ENCODE measurements at regions not wholly inside any gene's neighbourhood (a gene's known extent, or its start where the extent isn't known, plus 50 kb on each side); places are given as distances from the start of the nearest gene placed in this dataset.

DNA sequence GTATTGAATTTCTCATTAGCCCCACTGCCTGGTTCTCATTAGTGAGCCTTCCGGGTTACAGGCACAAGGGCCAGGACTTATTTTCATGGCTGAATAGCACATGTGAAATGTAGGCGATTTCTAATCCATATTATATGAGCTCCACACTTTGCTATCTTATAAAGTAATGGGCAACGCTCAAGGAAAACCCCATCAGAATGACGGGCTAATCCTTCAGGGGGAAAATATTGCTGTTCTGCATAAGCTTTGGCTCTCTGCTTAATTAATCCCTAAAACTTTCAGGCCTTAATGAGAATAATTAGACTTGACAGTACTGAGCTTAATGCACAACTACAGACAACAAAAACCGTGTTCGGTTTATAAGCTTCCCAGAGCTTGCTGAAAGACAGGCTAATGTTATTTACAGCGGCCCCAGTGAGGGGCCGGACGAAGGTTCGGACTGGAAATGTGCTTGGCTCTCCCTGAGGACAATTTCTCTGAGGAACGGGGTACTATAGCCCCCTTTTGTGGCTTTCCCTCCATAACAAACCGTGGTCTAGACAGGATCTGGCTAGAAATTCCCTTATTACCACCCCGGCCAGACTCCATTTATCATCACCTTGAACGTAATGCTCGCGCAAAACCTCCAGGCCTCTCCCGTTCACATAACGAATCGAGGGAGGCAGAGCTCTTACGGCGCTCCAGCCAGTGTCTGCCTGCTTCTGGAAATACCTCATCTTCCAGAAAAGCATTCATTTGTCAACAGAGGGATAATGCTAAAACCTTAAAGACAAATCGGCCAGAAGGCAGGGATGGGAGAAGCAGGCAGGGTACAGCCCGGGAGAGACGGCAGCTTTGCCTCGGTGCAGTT is 164.5 kb downstream of the CD83 start:
- Histone ChIP-seq H3K4me1 (peaks cover 10% of the 10 kb centered on the region), H3K27ac (replicated peaks) (no peak overlapping the region), H3K9me3 (replicated peaks) (peaks cover 12% of the 10 kb centered on the region), H3K27me3 (ENCODE audit: low read depth) (no peaks in the 10 kb centered on the region), H3K4me3 (no peak overlapping the region), H3K36me3 (no peaks in the 10 kb centered on the region)
- TF ChIP-seq, protein P1, sequence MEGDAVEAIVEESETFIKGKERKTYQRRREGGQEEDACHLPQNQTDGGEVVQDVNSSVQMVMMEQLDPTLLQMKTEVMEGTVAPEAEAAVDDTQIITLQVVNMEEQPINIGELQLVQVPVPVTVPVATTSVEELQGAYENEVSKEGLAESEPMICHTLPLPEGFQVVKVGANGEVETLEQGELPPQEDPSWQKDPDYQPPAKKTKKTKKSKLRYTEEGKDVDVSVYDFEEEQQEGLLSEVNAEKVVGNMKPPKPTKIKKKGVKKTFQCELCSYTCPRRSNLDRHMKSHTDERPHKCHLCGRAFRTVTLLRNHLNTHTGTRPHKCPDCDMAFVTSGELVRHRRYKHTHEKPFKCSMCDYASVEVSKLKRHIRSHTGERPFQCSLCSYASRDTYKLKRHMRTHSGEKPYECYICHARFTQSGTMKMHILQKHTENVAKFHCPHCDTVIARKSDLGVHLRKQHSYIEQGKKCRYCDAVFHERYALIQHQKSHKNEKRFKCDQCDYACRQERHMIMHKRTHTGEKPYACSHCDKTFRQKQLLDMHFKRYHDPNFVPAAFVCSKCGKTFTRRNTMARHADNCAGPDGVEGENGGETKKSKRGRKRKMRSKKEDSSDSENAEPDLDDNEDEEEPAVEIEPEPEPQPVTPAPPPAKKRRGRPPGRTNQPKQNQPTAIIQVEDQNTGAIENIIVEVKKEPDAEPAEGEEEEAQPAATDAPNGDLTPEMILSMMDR (IDR thresholded peaks at IDR 0.05; ENCODE audit: borderline replicate concordance), result no peak
- no peak for DNase-seq
- intact Hi-C loops (cut with micrococcal nuclease), result no loop called here

DNA sequence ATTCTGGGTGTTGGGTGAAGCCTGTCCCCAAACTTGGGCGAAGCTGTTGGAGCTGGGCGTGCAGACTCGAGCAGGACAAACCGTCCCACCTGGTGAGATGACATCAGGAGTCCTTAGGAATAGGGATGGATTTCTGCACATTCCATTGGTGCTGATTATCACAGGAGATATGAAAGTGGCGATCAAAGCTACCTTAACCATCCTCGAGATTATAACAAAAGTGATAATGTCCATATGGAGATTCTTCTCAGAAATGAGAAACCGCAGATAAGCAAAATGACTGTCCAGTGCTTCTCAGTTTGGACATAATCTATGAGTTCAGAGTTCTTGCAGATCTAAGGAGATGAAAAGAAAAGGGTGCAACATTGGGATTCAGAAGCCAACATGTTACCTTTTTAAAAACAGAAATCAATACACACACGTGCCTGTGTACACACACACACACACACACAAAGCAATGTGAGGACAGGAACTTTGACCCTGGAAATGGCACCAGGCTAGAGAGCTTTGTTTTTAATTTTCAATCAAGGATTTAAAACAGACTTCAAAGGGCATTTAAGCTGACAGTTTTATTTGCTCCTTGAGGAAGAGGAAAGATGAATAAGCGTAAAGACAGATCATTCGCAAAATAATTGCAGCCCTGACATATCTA is 165.4 kb downstream of the CD83 start:
- intact Hi-C loops (cut with micrococcal nuclease), result no loop called here
- no peak for DNase-seq
- Histone ChIP-seq H3K27ac (replicated peaks) (no peak overlapping the region), H3K9me3 (replicated peaks) (peaks cover 12% of the 10 kb centered on the region), H3K4me1 (peaks cover 10% of the 10 kb centered on the region), H3K27me3 (ENCODE audit: low read depth) (no peaks in the 10 kb centered on the region), H3K4me3 (no peak overlapping the region), H3K36me3 (no peaks in the 10 kb centered on the region)
- TF ChIP-seq, protein P1 (IDR thresholded peaks at IDR 0.05; ENCODE audit: borderline replicate concordance), result no peak

DNA sequence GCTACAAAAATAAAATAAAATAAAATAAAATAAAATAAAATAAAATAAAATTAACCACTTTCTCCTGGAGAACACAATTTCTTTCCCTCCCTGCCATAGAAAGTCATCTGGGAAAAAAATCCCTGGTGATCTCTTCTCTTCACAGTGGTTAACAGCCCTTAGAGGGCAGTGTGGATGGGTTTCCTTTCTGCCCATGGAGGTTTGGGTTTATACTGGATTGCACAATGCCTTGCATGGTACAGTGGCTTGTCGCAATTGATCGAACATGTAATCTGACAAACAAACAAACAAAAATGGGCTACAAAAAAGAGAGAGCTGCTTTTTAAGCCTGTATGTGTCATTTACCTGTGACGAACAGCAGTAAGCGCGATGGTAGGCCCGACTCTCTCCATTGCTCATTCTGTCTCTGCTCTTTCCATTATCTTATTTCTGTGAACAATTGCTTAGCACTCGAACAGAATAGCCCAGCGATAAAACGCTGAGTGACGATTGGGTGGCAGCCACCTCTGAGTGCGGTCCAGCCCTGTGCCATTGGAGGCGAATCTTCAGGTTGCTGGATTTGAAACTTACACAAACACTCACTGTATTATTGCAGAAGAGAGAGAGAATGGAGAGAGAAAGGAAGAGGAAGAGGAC is 166.1 kb downstream of the CD83 start:
- no peak for DNase-seq
- Histone ChIP-seq H3K9me3 (replicated peaks) (peaks cover 12% of the 10 kb centered on the region), H3K27ac (replicated peaks) (peak overlapping the region; percentile 7), H3K27me3 (ENCODE audit: low read depth) (no peaks in the 10 kb centered on the region), H3K36me3 (no peaks in the 10 kb centered on the region), H3K4me3 (no peak overlapping the region), H3K4me1 (peaks cover 10% of the 10 kb centered on the region)
- TF ChIP-seq, protein P1 (IDR thresholded peaks at IDR 0.05; ENCODE audit: borderline replicate concordance), result peak; percentile 47
- intact Hi-C loops (cut with micrococcal nuclease), result no loop called here

DNA sequence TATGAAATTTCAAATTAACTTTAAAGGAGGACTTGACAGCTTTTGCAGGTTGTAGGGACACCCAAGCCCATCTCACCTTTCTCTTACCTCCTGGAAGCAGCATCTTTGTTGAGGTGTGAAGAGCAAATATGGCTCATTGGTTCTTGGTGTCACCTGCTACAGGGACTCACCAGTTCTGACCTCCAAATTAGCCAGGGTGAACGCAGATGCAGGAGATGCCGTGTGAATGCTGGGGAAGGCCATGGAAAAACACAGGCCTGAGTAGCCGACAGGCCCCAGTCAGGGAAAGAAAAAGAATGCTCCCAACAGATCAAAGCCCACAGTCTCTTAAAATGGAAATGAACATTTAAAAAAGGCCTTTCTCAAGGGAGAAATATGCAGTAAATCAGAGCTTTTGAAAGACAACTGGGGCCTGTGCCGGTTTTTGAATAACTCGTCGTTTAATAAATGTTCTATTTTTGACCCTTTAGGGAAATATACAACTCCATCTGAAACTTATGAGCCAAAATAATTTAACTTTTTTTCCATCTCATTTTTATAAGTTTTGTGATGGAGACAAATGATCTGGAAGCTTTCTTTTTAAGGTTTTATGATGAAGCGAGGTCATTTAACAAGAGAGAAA is 167.5 kb downstream of the CD83 start:
- Histone ChIP-seq H3K27ac (replicated peaks) (peak overlapping the region; percentile 14), H3K4me1 (peaks cover 10% of the 10 kb centered on the region), H3K9me3 (replicated peaks) (peaks cover 7% of the 10 kb centered on the region), H3K4me3 (no peak overlapping the region), H3K36me3 (no peaks in the 10 kb centered on the region), H3K27me3 (ENCODE audit: low read depth) (no peaks in the 10 kb centered on the region)
- intact Hi-C loops (cut with micrococcal nuclease), result no loop called here
- no peak for DNase-seq
- TF ChIP-seq, protein P1 (IDR thresholded peaks at IDR 0.05; ENCODE audit: borderline replicate concordance), result no peak

DNA sequence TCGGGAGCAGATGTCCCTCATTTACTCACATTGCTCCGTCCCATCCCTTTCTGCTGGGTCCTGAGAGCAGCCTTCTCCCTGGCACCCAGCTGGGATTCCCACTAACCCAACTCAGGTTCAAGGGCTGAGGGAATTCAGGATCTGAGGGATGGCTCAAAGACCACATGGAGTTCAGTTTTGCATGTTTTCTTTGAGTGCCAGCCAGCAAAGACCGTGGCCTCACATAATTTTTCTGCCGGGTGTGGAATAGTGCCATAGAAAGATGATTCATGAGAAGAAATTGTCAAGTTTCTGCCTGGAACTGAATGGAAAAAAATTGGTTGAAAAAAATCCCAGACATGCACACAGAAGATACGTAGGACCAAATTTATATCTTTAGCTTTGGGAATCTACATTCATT is 168.6 kb downstream of the CD83 start:
- peaks cover 10% of the 10 kb centered on the region for H3K4me1 ChIP-seq
- no peak overlapping the region for H3K27ac ChIP-seq (replicated peaks)
- DNase-seq, result no peak
- no peaks in the 10 kb centered on the region for H3K36me3 ChIP-seq
- intact Hi-C loops (cut with micrococcal nuclease), result no loop called here
- H3K27me3 ChIP-seq (ENCODE audit: low read depth), result no peaks in the 10 kb centered on the region
- H3K4me3 ChIP-seq, result no peak overlapping the region
- no peaks in the 10 kb centered on the region for H3K9me3 ChIP-seq (replicated peaks)
- TF ChIP-seq, protein P1 (IDR thresholded peaks at IDR 0.05; ENCODE audit: borderline replicate concordance), result no peak
